IPS DF 6.9 (cell line): ENCODE measurements at regions not wholly inside any gene's neighbourhood (a gene's known extent, or its start where the extent isn't known, plus 50 kb on each side); places are given as distances from the start of the nearest gene placed in this dataset.

Experiments
- DNase-seq: peaks from one replicate; pipeline ENCODE4 v3.0.0-alpha.2; 2013; ENCODE audit warnings: low read depth, low spot score
- H3K27ac ChIP-seq: one replicate; pipeline ENCODE4 v1.5.1; 2013; ENCODE audit warnings: low read length, control low read depth
- H3K27me3 ChIP-seq: 2 replicates; pipeline ENCODE4 v1.6.1; 2013; ENCODE audit warnings: mild to moderate bottlenecking, low read length; ENCODE audit not compliant: control insufficient read depth, insufficient read depth
- H3K36me3 ChIP-seq: 2 replicates; pipeline ENCODE4 v1.6.1; 2013; ENCODE audit warnings: low read length; ENCODE audit not compliant: control insufficient read depth, insufficient read depth
- H3K4me1 ChIP-seq: 2 replicates; pipeline ENCODE4 v1.6.1; 2013; ENCODE audit warnings: low read length; ENCODE audit not compliant: control insufficient read depth, insufficient read depth
- H3K4me3 ChIP-seq: 2 replicates; pipeline ENCODE4 v1.5.1; 2013; ENCODE audit warnings: mild to moderate bottlenecking, low read length
- H3K9me3 ChIP-seq: 2 replicates; pipeline ENCODE4 v1.6.1; 2013; ENCODE audit warnings: low read length, inconsistent platforms; ENCODE audit not compliant: control insufficient read depth, insufficient read depth
- WGBS: extraction: QIAGEN DNeasy Blood & Tissue Kit; methylation state at CpG from one replicate; pipeline ENCODE4 v1.1.7; 2013; ENCODE audit warnings: mixed read lengths, missing lambda C conversion rate; ENCODE audit not compliant: insufficient read length, insufficient coverage; 5-methylcytosine and 5-hydroxymethylcytosine counted together

DNA sequence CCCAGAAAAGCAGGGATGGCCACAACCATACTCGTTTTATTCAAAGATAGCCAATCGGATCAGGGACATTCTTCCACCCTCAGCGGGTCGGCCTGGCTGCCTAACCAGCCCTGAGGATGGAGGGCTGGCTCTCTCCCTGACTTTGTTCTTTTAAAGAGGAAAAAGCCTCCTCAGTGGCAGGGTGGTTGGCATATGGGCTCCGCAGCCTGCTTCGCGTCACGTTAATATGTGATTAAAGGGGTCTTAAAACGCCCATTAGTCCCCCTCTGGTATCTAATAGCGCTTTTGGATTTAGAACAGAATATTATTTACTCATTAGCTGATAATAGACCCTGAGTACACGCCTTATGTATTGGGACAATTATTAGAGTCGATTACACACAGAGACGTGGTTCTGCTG is 199.4 kb downstream of the PHETA1 start:
- Histone ChIP-seq H3K9me3 (no peaks in the 10 kb centered on the region), H3K36me3 (no peaks in the 10 kb centered on the region), H3K27me3 (no peaks in the 10 kb centered on the region), H3K4me1 (no peaks in the 10 kb centered on the region), H3K4me3 (no peak overlapping the region), H3K27ac (no peak overlapping the region)
- DNase-seq: no peak
- WGBS: no CpG with 5 or more reads among the region's 13 CpGs

DNA sequence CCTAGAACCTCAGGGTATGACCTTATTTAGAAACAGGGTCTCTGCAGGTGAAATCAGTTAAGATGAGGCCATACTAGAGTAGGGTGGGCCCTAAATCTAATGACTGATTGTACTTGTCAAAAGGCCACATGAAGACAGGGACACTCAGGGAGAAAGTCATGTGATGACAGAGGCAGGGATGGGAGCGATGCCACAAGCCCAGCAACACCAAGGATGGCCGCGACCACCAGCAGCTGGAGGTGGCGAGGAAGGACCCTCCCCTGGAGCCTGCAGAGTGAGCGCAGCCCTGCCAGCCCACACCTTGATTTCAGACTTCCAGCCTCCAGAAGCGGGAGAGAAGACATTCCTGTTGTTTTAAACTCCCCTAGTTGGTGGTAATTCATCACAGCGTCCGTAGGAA is 199.9 kb downstream of the PHETA1 start:
- Histone ChIP-seq H3K4me1 (no peaks in the 10 kb centered on the region), H3K36me3 (no peaks in the 10 kb centered on the region), H3K4me3 (no peak overlapping the region), H3K27ac (no peak overlapping the region), H3K27me3 (no peaks in the 10 kb centered on the region), H3K9me3 (no peaks in the 10 kb centered on the region)
- WGBS: no CpG with 5 or more reads among the region's 8 CpGs
- DNase-seq: no peak

DNA sequence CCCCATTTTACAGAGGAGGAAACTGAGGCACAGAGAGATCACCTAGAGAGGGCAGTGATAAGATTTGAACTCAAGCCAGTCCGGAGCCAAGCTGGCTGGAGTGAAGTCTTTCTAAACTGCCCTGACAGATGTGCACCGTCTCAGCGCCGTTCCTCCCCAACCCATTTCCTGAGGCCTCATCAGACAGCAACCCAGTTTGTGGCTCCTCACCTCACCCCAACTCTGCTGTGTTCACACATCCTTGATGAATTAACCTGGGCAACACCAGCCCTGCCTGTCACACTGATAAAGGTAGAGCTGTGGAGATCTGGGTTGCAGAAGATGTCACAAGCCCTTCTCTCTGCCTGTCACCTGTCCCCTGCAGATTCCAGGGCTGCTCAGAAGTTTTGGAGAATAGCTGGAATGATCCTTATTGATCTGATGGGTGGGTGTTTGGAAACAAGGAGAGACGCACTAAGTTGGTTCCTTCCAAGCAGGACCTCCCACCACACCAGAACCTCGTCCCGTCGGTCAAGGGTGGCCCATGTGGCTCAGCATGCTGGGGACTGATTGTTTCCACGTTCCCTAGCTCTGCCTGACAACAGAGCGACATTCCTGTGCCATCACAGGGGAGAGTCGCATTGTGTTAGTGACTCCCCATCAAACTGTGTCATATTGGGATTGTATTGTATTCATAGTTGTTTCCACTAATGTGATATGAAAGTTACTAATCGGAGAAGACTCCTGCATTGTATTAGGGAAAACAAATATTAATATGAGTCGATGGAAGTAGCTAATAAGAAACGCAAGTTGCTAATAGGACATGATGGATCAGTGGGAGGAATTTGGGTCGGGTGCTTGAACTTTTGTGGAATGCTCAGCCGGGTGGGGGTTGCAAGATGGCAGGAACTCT is 200.6 kb downstream of the PHETA1 start:
- no peak overlapping the region for H3K4me3 ChIP-seq
- no peaks in the 10 kb centered on the region for H3K36me3 ChIP-seq
- no peaks in the 10 kb centered on the region for H3K4me1 ChIP-seq
- DNase-seq: no peak
- H3K27ac ChIP-seq: no peak overlapping the region
- no peaks in the 10 kb centered on the region for H3K27me3 ChIP-seq
- 100% methylated on average over 2 of the region's 16 CpGs for WGBS
- no peaks in the 10 kb centered on the region for H3K9me3 ChIP-seq

DNA sequence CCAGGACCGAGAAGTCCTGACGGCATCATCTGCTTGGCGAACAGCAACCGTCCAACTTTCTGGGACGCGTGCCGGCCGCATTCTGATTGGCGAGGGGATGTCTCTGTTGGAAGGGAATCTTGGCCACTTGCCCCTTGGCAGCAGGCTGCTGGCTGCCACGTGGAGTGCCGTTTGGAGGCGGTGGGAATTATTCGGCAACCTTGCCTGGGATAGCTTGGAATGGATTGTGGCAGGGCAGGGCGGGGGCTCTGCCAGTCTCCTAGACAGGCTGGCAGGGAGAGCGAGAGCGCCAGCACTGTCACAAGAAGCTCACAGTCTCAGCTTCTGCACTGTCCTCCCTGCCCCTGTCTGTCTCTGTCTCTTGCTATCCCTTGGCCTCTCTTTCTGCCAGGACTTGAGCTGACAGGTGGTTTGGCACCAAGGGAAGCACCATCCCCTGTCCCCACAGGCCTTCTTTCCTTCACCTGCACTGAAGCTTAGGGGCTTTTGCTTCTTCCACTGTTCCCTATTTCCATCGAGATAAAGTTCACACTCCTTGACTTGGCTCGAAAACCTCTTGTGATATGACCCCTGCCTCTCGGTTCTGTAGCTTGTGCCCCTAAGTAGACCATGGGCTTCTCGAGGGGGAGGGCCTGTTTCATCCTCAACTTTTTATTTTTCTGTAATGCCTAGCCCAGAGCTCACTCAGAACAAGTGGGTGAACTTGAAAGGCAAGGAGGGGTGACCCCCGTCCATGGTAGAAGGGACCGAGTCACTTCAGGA is 201.9 kb downstream of the PHETA1 start:
- no CpG with 5 or more reads among the region's 22 CpGs for WGBS
- no peaks in the 10 kb centered on the region for H3K36me3 ChIP-seq
- no peak overlapping the region for H3K27ac ChIP-seq
- no peaks in the 10 kb centered on the region for H3K4me1 ChIP-seq
- H3K27me3 ChIP-seq: no peaks in the 10 kb centered on the region
- H3K4me3 ChIP-seq: no peak overlapping the region
- no peak for DNase-seq
- H3K9me3 ChIP-seq: no peaks in the 10 kb centered on the region

DNA sequence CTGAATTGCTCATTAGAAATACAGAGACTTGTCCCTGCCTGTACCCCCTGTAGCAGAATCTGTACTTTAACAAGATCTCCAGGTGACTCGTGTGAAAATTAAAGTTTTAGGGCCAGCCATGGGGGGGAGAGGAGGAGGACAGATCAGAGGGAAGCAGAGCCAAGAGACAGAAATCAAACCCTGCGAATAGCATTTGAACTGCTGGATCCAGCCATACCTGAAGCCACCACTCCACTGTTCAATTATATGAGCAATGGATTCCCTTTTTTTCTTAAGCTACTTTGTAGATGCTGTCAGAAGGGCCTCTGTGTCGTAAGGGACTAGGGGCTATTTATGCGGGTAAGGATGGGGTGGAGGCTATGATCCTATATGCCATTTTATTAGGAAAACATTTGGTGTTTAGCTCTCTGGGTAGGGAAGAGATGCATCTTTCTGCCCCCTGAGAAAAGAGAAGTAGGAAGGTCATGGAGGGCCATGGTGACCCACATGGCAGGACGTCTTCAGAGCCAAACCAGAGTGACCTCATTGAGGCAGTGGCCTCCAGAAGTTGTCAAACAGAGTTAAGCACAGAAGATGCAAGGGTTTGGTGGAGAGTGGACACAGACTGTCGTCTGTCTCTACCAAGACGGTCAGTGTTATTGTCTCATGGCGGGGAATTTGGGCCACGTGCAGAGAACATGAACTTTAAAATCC is 203.9 kb downstream of the PHETA1 start:
- H3K4me3 ChIP-seq: no peak overlapping the region
- H3K36me3 ChIP-seq: no peaks in the 10 kb centered on the region
- DNase-seq: no peak
- no CpG with 5 or more reads among the region's 9 CpGs for WGBS
- H3K27me3 ChIP-seq: no peaks in the 10 kb centered on the region
- H3K27ac ChIP-seq: no peak overlapping the region
- 0 out of 2 replicates have a peak, but pooled peaks cover 2% of the 10 kb centered on the region for H3K4me1 ChIP-seq
- H3K9me3 ChIP-seq: no peaks in the 10 kb centered on the region

DNA sequence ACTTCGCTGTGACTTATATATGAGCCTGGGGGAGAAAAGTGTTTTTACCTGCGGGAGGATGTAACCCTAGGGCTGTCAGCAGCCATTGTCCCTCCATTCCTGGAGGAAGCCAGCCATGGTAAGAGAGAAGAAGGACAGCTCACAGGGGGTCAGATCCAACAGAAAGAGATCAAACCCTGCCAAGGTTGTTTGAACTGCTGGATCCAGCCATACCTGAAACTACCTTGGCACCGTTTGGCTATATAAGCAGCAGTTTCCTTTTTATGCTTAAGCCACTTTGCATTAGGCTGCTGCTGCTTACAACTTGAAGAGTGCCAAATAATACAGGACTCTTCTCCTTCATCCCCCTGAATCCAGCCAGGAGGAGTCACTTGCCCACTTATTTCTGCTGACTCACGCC is 205.5 kb downstream of the PHETA1 start:
- Histone ChIP-seq H3K9me3 (no peaks in the 10 kb centered on the region), H3K4me3 (no peak overlapping the region), H3K27me3 (no peaks in the 10 kb centered on the region), H3K27ac (no peak overlapping the region), H3K4me1 (0 out of 2 replicates have a peak, but pooled peaks cover 3% of the 10 kb centered on the region), H3K36me3 (no peaks in the 10 kb centered on the region)
- WGBS: no CpG with 5 or more reads among the region's 4 CpGs
- no peak for DNase-seq

DNA sequence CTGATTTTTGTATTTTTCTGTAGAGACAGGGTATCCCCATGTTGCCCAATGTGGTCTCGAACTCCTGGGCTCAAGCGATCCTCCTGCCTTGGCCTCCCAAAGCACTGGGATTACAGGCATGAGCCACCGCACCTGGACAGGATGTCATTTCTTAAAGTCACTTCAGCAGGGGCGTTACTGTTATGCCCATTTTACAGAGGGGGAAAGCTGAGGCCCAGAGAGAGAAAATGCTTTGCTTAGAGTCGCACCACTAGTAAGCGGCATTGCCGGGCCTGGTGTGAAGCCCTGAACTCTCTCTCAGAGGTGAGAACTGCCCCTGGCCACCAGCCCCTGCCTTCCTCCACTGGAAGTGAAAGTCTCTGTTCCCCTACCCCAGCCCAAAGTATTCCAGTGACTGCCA is 207.0 kb downstream of the PHETA1 start:
- H3K27me3 ChIP-seq: no peaks in the 10 kb centered on the region
- WGBS: no CpG with 5 or more reads among the region's 7 CpGs

DNA sequence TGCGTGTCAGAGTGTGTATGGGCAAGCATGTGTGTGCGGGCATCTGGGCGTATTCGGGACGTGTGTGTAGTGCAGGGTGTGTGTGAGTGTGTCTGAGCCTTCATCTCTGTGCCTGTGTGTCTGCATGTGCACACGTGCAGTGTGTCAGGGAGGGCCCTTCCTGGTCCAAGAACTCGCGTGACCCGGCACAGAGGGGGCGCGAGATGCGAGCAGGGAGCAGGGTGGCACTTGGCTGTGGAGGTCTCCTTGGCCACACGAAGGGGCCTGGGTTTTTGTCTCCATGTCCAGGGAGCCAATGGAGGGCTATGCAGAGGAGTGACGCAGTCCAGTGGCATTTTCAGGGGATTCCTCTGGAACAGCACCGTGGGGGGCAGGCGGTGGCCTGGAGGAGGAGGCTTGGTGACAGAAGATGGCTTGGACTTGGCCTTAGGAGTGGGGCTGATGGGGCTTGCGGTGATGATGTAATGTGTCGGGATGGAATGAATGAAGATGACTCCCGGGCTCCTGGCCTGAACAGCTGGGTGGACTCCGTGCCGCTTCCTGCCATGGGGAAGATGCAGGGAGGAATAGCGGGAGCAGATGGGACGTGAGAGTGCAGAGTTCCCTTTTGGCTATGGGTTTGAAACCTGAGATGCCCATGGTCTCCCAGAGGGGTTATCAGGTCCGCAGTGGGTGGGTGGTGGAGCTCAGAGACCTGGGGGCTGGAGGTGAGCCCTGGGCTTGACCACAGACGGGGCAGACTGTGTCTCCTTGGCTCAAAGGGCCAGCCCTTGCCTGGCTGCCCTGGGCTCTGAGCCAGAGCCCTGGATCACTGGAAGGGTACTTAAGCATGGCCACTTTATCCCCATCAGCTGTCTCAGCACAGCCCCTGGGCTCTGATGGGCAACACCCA is 208.3 kb downstream of the PHETA1 start:
- no peaks in the 10 kb centered on the region for H3K27me3 ChIP-seq

More for the DNA sequence above, 207.0 kb downstream of the PHETA1 start:
- Histone ChIP-seq H3K4me1 (0 out of 2 replicates have a peak, but pooled peaks cover 3% of the 10 kb centered on the region), H3K4me3 (no peak overlapping the region), H3K9me3 (no peaks in the 10 kb centered on the region), H3K27ac (no peak overlapping the region), H3K36me3 (no peaks in the 10 kb centered on the region)
- no peak for DNase-seq

DNA sequence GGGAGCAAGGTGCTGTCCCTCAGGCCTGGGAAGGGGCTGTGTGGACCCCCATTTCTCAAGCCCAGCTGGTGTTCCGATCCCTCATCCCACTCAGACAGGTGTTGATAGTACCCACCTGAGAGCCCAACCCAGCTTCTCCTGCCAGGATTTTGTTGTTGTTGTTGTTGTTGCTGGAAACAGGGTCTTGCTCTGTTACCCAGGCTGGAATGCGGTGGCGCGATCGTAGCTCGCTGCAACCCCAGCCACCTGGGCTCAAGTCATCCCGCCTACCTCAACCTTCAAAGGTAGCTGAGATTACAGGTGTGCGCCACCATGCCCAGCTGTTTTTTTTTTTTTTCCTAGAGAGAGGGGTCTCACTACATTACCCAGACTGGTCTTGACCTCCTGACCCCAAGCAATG is 209.9 kb downstream of the PHETA1 start:
- WGBS: no CpG with 5 or more reads among the region's 8 CpGs
- no peaks in the 10 kb centered on the region for H3K36me3 ChIP-seq
- H3K4me3 ChIP-seq: no peak overlapping the region
- H3K9me3 ChIP-seq: no peaks in the 10 kb centered on the region
- no peaks in the 10 kb centered on the region for H3K27me3 ChIP-seq
- H3K4me1 ChIP-seq: peaks cover 4% of the 10 kb centered on the region; the same call in 1 of the 2 replicates
- H3K27ac ChIP-seq: no peak overlapping the region
- no peak for DNase-seq

More for the DNA sequence above, 208.3 kb downstream of the PHETA1 start:
- Histone ChIP-seq H3K9me3 (no peaks in the 10 kb centered on the region), H3K27ac (no peak overlapping the region), H3K36me3 (no peaks in the 10 kb centered on the region), H3K4me1 (0 out of 2 replicates have a peak, but pooled peaks cover 3% of the 10 kb centered on the region), H3K4me3 (no peak overlapping the region)
- DNase-seq: no peak
- WGBS: no CpG with 5 or more reads among the region's 25 CpGs
